ENCODE measurements at regions not wholly inside any gene's neighbourhood (a gene's known extent, or its start where the extent isn't known, plus 50 kb on each side); places are given as distances from the start of the nearest gene placed in this dataset.

- no peak for DNase-seq
Observed at GRCh38 chr7:25279705-25280104, 51.4 kb upstream of the NPVF start.

GRCh38 chr7:25280181-25280580, 51.9 kb upstream of the NPVF start:
- no peak for DNase-seq

GRCh38 chr7:25282194-25282593, 53.9 kb upstream of the NPVF start:
- no peak for DNase-seq

GRCh38 chr7:25286756-25287155, 58.5 kb upstream of the NPVF start:
- no peak for DNase-seq

- no peak for DNase-seq
Observed at GRCh38 chr7:25287291-25287690, 59.0 kb upstream of the NPVF start.

- DNase-seq: no peak
Observed at GRCh38 chr7:25288556-25289307, 60.4 kb upstream of the NPVF start.

- DNase-seq: no peak
Observed at GRCh38 chr7:25289518-25289917, 61.2 kb upstream of the NPVF start.

- DNase-seq: no peak
Observed at GRCh38 chr7:25294624-25295023, 66.3 kb upstream of the NPVF start.

- DNase-seq: no peak
Observed at GRCh38 chr7:25295387-25295786, 67.1 kb upstream of the NPVF start.

- DNase-seq: no peak
Observed at GRCh38 chr7:25296086-25296485, 67.8 kb upstream of the NPVF start.

- no peak for DNase-seq
Observed at GRCh38 chr7:25297278-25297677, 69.0 kb upstream of the NPVF start.

- DNase-seq: no peak
Observed at GRCh38 chr7:25303281-25304181, 75.2 kb upstream of the NPVF start.

- no peak for DNase-seq
Observed at GRCh38 chr7:25304691-25305090, 76.4 kb upstream of the NPVF start.

- no peak for DNase-seq
Observed at GRCh38 chr7:25305831-25306230, 77.5 kb upstream of the NPVF start.

- DNase-seq: no peak
Observed at GRCh38 chr7:25307624-25308023, 79.3 kb upstream of the NPVF start.

- DNase-seq: no peak
Observed at GRCh38 chr7:25308246-25308645, 80.0 kb upstream of the NPVF start.

- no peak for DNase-seq
Observed at GRCh38 chr7:25308906-25309705, 80.8 kb upstream of the NPVF start.

- DNase-seq: no peak
Observed at GRCh38 chr7:25310896-25311295, 82.6 kb upstream of the NPVF start.

- DNase-seq: no peak
Observed at GRCh38 chr7:25311346-25311745, 83.1 kb upstream of the NPVF start.

GRCh38 chr7:25312968-25313367, 84.7 kb upstream of the NPVF start:
- no peak for DNase-seq

- DNase-seq: no peak
Observed at GRCh38 chr7:25313526-25313925, 85.2 kb upstream of the NPVF start.

GRCh38 chr7:25314094-25314730, 85.9 kb upstream of the NPVF start:
- DNase-seq: no peak

- no peak for DNase-seq
Observed at GRCh38 chr7:25314731-25315267, 86.5 kb upstream of the NPVF start.

Data from CD4-positive, alpha-beta T cell treated with Interleukin-4 for 1 hour (primary cell).